HepG2 (cell line): ENCODE measurements at regions not wholly inside any gene's neighbourhood (a gene's known extent, or its start where the extent isn't known, plus 50 kb on each side); places are given as distances from the start of the nearest gene placed in this dataset.
A peak's percentile ranks its signal among the peaks of the same experiment; 100 is the strongest.

Experiments
- CEBPB ChIP-seq: IDR thresholded peaks from 2 replicates; pipeline ENCODE4 v1.6.1; 2011; ENCODE audit warnings: low read depth, low read length, improper control_type of control experiment, borderline replicate concordance
- FOXJ3 ChIP-seq: sonication (generic); formaldehyde crosslinking; IDR thresholded peaks from 2 replicates; pipeline ENCODE4 v1.4.0; 2020; ENCODE audit warnings: missing genetic modification reagents, mild to moderate bottlenecking, borderline replicate concordance
- FOXO1 ChIP-seq: sonication (generic); formaldehyde crosslinking; IDR thresholded peaks from 2 replicates; pipeline ENCODE4 v1.4.0; 2020; ENCODE audit warnings: missing genetic modification reagents
- NFE2 ChIP-seq: sonication (generic); formaldehyde crosslinking; IDR thresholded peaks from 2 replicates; pipeline ENCODE4 v1.4.0; 2020; ENCODE audit warnings: missing genetic modification reagents
- NR2F2 ChIP-seq: IDR thresholded peaks from 2 replicates; pipeline ENCODE4 v1.6.1; 2012; ENCODE audit warnings: low read depth, inconsistent platforms, borderline replicate concordance
- PRMT3 ChIP-seq: sonication (generic); formaldehyde crosslinking; IDR thresholded peaks from 2 replicates; pipeline ENCODE4 v1.8.1; 2022; ENCODE audit warnings: low read depth, mild to moderate bottlenecking, moderate library complexity, missing genetic modification reagents, borderline replicate concordance
- RBM39 ChIP-seq: fragments of 200-400 bp; formaldehyde crosslinking; IDR thresholded peaks from one replicate; pipeline ENCODE4 v1.6.1; 2018; ENCODE audit warnings: antibody characterized with exemption, mild to moderate bottlenecking, low read depth, low read length; ENCODE audit not compliant: poor library complexity, severe bottlenecking
- RFXANK ChIP-seq: IDR thresholded peaks from 2 replicates; pipeline ENCODE4 v1.6.1; 2016
- RXRB ChIP-seq: IDR thresholded peaks from 2 replicates; pipeline ENCODE4 v1.6.1; 2016; ENCODE audit warnings: borderline replicate concordance, missing genetic modification reagents, missing compliant biosample characterization
- SIX4 ChIP-seq: sonication (generic); formaldehyde crosslinking; IDR thresholded peaks from 2 replicates; pipeline ENCODE4 v1.4.0; 2020; ENCODE audit warnings: missing genetic modification reagents
- SOX13 ChIP-seq, 3 experiments: fragments of 450-650 bp in 1 of 3; sonication (generic) in 1 of 3; formaldehyde crosslinking in 1 of 3; IDR thresholded peaks in 2 of 3; conservative IDR thresholded peaks in 1 of 3; 2 replicates each; pipeline versions ENCODE4 v1.5.0 to v1.6.1; 2016 to 2020; ENCODE audit warnings: antibody characterized with exemption in 1 of 3, mild to moderate bottlenecking in 1 of 3, missing compliant biosample characterization in 1 of 3, missing genetic modification reagents in 1 of 3, moderate library complexity in 1 of 3
- TAF15 ChIP-seq: fragments of 200-400 bp; formaldehyde crosslinking; IDR thresholded peaks from one replicate; pipeline ENCODE4 v1.6.1; 2018; ENCODE audit warnings: mild to moderate bottlenecking, low read depth, low read length; ENCODE audit not compliant: poor library complexity, severe bottlenecking
- ZNF224 ChIP-seq: sonication (generic); formaldehyde crosslinking; IDR thresholded peaks from 2 replicates; pipeline ENCODE4 v1.5.0; 2020; ENCODE audit warnings: mild to moderate bottlenecking, missing genetic modification reagents
- ZNF225 ChIP-seq: sonication (generic); formaldehyde crosslinking; IDR thresholded peaks from 2 replicates; pipeline ENCODE4 v1.4.0; 2020; ENCODE audit warnings: mild to moderate bottlenecking, missing genetic modification reagents
- ZNF337 ChIP-seq: sonication (generic); formaldehyde crosslinking; IDR thresholded peaks from 2 replicates; pipeline ENCODE4 v1.5.1; 2020; ENCODE audit warnings: missing genetic modification reagents, low read depth, mild to moderate bottlenecking, borderline replicate concordance
- ZNF33A ChIP-seq: sonication (generic); formaldehyde crosslinking; IDR thresholded peaks from 2 replicates; pipeline ENCODE4 v1.5.1; 2020; ENCODE audit warnings: missing genetic modification reagents, mild to moderate bottlenecking, moderate library complexity, borderline replicate concordance
- ZNF558 ChIP-seq: sonication (generic); formaldehyde crosslinking; IDR thresholded peaks from 2 replicates; pipeline ENCODE4 v1.9.0; 2022; ENCODE audit warnings: mild to moderate bottlenecking, missing genetic modification reagents, borderline replicate concordance
- TF ChIP-seq, protein P1 (sequence below): sonication (generic); formaldehyde crosslinking; conservative IDR thresholded peaks from 2 replicates; pipeline ENCODE4 v1.4.0; 2020; ENCODE audit warnings: mild to moderate bottlenecking, missing genetic modification reagents, moderate library complexity
- TF ChIP-seq, protein P2 (sequence below): IDR thresholded peaks from 2 replicates; pipeline ENCODE4 v1.6.1; 2012; ENCODE audit warnings: low read length, improper control_type of control experiment

DNA sequence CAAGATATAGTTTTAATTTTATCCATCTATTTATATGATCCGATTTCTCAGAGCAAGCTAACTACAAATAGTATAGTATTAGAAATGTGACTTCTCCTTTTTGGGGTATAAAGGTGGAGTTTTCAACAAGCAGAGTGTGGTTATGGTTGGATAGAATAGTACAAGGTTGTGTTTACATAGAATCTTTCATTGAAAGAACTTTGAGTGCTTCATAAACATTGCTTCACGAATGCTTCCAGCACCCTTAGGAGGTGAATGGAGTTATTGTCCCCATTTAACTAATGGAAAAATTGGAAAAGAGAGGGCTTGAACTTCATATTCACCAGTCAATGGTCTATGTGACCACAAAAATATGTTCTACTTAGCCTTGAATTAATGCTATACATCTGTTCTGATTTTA is 134.1 kb upstream of the CITED2 start (continued):
- TF ChIP-seq ZNF337 (CRISPR knock-in tag), result no peak
- TF ChIP-seq FOXJ3 (CRISPR knock-in tag), result peak; percentile 94
- TF ChIP-seq RXRB (CRISPR knock-in tag), result peak; percentile 58; the same call in 1 of the 2 replicates
- TF ChIP-seq RBM39, result no peak
- 0 out of 2 replicates have a peak, but pooled peaks have one; percentile 35 for TF ChIP-seq SIX4 (CRISPR knock-in tag)
- no peak for TF ChIP-seq ZNF33A (CRISPR knock-in tag)
- TF ChIP-seq ZNF225 (CRISPR knock-in tag), result no peak
- TF ChIP-seq NR2F2, result peak; percentile 67; the same call in 1 of the 2 replicates
- no peak for TF ChIP-seq TAF15
- no peak for TF ChIP-seq RFXANK
- no peak for TF ChIP-seq ZNF224 (CRISPR knock-in tag)
- TF ChIP-seq, protein P1, sequence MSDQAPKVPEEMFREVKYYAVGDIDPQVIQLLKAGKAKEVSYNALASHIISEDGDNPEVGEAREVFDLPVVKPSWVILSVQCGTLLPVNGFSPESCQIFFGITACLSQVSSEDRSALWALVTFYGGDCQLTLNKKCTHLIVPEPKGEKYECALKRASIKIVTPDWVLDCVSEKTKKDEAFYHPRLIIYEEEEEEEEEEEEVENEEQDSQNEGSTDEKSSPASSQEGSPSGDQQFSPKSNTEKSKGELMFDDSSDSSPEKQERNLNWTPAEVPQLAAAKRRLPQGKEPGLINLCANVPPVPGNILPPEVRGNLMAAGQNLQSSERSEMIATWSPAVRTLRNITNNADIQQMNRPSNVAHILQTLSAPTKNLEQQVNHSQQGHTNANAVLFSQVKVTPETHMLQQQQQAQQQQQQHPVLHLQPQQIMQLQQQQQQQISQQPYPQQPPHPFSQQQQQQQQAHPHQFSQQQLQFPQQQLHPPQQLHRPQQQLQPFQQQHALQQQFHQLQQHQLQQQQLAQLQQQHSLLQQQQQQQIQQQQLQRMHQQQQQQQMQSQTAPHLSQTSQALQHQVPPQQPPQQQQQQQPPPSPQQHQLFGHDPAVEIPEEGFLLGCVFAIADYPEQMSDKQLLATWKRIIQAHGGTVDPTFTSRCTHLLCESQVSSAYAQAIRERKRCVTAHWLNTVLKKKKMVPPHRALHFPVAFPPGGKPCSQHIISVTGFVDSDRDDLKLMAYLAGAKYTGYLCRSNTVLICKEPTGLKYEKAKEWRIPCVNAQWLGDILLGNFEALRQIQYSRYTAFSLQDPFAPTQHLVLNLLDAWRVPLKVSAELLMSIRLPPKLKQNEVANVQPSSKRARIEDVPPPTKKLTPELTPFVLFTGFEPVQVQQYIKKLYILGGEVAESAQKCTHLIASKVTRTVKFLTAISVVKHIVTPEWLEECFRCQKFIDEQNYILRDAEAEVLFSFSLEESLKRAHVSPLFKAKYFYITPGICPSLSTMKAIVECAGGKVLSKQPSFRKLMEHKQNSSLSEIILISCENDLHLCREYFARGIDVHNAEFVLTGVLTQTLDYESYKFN (CRISPR knock-in tag), result peak; percentile 81
- TF ChIP-seq NFE2 (CRISPR knock-in tag), result no peak
- peak; percentile 52; the same call in 1 of the 2 replicates for TF ChIP-seq ZNF558 (CRISPR knock-in tag)
- peak; percentile 54; the same call in 1 of the 2 replicates for TF ChIP-seq FOXO1 (CRISPR knock-in tag)
- no peak for TF ChIP-seq PRMT3 (CRISPR knock-in tag)
- TF ChIP-seq SOX13 (IDR thresholded peaks at IDR 0.05), result 0 out of 2 replicates have a peak, but pooled peaks have one; percentile 19
- peak in 1 of 2 experiments; percentile 89; a peak in 2 of 4 replicates for TF ChIP-seq SOX13 (CRISPR knock-in tag; conservative IDR thresholded peaks at IDR 0.05 in 1 of 2, IDR thresholded peaks at IDR 0.05 in 1 of 2)
- peak; percentile 90 for TF ChIP-seq CEBPB
- TF ChIP-seq, protein P2, sequence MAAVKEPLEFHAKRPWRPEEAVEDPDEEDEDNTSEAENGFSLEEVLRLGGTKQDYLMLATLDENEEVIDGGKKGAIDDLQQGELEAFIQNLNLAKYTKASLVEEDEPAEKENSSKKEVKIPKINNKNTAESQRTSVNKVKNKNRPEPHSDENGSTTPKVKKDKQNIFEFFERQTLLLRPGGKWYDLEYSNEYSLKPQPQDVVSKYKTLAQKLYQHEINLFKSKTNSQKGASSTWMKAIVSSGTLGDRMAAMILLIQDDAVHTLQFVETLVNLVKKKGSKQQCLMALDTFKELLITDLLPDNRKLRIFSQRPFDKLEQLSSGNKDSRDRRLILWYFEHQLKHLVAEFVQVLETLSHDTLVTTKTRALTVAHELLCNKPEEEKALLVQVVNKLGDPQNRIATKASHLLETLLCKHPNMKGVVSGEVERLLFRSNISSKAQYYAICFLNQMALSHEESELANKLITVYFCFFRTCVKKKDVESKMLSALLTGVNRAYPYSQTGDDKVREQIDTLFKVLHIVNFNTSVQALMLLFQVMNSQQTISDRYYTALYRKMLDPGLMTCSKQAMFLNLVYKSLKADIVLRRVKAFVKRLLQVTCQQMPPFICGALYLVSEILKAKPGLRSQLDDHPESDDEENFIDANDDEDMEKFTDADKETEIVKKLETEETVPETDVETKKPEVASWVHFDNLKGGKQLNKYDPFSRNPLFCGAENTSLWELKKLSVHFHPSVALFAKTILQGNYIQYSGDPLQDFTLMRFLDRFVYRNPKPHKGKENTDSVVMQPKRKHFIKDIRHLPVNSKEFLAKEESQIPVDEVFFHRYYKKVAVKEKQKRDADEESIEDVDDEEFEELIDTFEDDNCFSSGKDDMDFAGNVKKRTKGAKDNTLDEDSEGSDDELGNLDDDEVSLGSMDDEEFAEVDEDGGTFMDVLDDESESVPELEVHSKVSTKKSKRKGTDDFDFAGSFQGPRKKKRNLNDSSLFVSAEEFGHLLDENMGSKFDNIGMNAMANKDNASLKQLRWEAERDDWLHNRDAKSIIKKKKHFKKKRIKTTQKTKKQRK, result no peak
